HG02571 (cell line): ENCODE measurements at regions not wholly inside any gene's neighbourhood (a gene's known extent, or its start where the extent isn't known, plus 50 kb on each side); places are given as distances from the start of the nearest gene placed in this dataset.
"Not testable (repeated sequence)": the region's sequence is repeated elsewhere in the genome, so short reads cannot be mapped to it uniquely, and the experiment has no call there.

Experiments used
- ATAC-seq: cut with Tn5 transposase; IDR thresholded peaks from one replicate; pipeline ENCODE4 v1.9.1; 2021; ENCODE audit warnings: mild to moderate bottlenecking, moderate library complexity; ENCODE audit not compliant: unreplicated experiment

GRCh38 chr12:107366322-107366721 lies 273.0 kb upstream of the CRY1 start:
- no peak for ATAC-seq

GRCh38 chr12:107368586-107368985 lies 275.2 kb upstream of the CRY1 start:
- no peak for ATAC-seq

DNA sequence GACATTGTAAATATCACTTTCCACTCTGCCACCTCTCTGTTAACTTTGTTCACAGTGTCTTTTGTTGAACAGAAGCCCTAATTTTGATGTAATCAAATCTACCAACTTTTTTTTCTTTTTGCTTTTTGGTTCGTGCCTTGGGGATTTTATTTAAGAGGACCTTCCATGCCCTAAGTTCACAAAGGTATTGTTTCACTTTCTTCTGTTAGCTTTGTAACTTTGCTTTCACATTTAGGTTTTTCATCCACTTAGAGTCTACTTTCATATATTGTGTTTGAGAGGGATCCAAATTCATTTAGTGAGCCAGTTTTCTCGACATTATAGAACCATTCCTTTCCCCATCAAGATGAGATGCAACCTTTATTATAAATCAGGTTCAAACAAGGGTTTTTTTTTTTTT lies 275.7 kb upstream of the CRY1 start:
- ATAC-seq, result no peak

- no peak for ATAC-seq
Observed at GRCh38 chr12:107369679-107370078, 276.3 kb upstream of the CRY1 start.

- ATAC-seq, result no peak
Observed at GRCh38 chr12:107372229-107372658, 278.9 kb upstream of the CRY1 start.

GRCh38 chr12:107373238-107373809 lies 280.0 kb upstream of the CRY1 start:
- ATAC-seq, result no peak

GRCh38 chr12:107374161-107374840 lies 281.0 kb upstream of the CRY1 start:
- no peak for ATAC-seq

GRCh38 chr12:107375231-107375630 lies 281.9 kb upstream of the CRY1 start:
- no peak for ATAC-seq

GRCh38 chr12:107377596-107378385 lies 284.4 kb upstream of the CRY1 start:
- ATAC-seq, result no peak

DNA sequence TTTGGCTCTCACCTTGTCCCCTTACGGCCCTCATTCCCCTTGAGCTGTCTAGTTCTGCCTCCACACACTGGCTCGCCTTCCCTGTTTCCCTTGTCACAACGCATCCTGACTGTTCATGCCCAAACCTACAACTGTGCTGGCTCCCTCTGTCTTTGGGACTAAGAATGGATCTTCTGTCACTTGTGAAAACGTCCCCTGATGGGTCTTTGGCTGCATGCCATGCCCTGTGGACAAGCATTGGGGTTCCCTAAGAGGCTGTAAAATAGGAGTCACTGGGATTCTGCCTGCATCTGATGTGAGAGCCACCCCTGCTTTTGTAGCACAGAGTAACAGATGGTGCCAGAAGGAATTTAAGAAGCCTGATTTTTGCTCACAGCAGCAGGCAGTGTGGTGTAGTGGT lies 285.3 kb upstream of the CRY1 start:
- ATAC-seq, result no peak

DNA sequence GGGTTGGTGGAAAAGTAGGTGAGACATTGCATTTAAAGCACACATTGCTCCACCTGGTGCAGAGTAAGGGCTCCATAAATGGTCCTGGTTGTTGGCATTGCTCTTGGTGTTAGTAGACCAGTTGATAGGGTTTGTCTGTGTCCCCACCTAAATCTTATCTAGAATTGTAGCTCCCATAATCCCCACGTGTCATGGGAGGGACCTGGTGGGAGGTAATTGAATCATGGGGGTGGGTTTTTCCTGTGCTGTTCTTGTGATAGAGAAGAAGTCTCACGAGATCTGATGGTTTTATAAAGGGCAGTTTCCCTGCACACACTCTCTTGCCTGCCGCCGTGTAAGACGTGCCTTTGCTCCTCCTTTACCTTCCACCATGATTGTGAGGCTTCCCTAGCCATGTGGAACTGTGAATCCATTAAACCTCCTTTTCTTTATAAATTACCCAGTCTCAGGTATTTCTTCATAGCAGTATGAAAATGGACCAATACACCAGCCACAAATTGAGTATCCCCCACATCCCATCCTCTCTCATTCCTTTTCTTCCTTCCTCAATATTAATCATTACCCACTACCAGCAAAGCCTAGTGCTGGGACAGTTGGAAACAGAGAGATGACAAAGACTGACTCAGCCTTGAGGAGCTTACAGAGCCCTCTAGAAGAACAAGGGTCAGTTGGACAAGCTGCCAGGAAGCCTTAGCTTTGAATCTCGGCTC lies 285.9 kb upstream of the CRY1 start:
- not testable (repeated sequence) for ATAC-seq

DNA sequence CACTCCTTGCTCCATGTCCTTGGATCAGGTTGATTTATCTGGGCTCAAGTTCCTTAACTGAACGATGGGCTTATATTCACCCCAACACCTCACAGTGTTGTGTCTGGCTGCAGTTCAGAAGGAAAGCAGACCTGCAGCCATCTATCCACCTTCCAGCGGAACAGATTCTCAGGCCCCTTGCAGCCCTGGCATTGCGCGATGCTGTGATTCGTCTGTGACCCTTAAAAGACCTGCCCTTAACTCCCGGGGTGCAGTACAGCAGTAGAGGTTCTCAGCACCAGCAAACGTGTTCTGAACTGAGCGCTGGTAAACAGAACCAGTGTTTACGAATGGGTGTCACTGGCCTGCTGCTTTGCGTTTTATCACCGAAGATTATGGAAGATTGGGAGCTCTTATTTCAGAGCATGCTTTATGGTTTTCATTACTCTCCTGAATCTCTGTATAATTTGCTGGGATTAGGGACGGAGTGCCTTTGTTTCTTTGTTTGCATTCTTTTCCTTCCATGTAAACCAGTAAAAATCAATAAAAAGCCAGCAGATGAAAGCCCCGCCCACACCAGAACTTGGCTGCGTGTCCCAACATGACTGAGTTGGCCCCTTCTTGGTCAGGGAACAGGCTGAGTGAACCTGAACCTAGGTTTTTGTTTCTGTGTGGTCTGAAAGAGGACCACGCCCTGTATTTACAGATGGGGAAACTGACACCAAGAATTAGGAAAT lies 286.7 kb upstream of the CRY1 start:
- ATAC-seq, result no peak

- no peak for ATAC-seq
Observed at GRCh38 chr12:107384645-107385044, 291.3 kb upstream of the CRY1 start.

DNA sequence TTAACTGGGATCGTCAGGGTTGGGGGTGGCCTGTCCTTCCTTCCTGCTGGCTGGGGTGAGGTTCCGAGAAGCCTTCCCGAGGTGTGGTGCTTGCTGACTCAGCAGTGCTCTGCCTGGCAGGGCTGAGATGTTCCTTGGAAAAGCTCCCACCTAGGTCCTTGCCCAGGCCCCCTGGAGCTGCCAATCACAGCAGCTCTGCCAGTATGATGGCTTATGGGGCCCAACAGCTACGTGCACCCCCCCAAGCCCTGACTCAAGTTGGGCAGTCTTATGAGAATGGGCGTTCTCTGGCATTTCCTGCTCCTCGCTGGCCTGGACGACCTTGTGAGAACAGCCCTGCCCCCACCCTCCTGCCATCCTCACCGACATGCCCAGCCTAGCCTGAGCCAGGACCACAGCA lies 292.2 kb upstream of the CRY1 start:
- no peak for ATAC-seq

DNA sequence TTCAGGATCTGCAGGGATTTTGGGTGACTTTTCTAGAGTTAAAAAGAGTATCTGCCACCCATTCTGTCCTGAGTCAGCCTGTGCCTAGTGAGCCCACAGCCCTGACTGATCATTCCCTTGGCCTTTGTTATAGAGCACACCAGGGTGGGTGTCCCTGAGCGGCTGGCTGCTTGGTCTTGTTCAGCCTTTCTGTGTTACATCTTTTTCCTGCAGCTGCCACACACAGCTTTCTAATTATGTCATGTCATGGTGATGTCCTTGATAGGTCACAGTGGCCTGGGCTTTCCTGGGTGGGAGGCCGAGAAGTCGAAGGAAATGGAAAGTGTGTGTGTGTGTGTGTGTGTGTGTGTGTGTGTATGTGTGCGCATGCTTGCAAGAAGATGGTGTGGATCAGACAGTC lies 293.2 kb upstream of the CRY1 start:
- ATAC-seq, result no peak

- no peak for ATAC-seq
Observed at GRCh38 chr12:107388263-107388662, 294.9 kb upstream of the CRY1 start.

- no peak for ATAC-seq
Observed at GRCh38 chr12:107390414-107390813, 295.2 kb upstream of the PWP1 start.

DNA sequence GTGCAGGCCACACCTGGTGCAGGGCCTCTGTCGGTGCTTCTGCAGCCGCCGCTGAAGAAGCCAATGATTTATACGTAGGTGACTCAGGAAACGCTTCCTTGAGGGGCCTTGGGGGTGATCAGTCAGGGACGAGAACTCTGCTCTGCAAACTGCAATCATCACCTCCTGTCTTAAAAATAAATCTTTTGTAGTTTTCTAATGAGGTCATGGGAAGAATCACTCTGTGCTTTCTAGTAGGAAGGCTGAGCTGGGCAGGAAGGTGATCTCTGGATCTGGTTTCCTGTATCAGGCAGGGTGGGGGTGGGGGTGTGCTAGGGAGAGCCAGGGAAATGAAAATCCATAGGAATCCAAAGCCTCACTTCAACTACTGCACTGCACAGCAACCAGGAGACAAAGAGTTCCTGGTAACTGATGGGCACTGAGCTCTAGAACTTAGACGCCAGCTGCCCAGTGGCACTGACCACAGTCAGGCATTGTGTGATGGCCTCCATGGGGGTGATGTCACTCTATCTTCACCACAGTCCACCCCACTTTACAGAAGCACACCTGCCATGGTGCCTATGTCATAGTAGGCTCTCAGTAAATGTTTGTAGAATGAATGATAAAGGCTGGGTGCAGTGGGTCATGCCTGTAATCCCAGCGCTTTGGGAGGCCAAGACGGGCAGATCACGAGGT lies 292.4 kb upstream of the PWP1 start:
- ATAC-seq, result no peak

DNA sequence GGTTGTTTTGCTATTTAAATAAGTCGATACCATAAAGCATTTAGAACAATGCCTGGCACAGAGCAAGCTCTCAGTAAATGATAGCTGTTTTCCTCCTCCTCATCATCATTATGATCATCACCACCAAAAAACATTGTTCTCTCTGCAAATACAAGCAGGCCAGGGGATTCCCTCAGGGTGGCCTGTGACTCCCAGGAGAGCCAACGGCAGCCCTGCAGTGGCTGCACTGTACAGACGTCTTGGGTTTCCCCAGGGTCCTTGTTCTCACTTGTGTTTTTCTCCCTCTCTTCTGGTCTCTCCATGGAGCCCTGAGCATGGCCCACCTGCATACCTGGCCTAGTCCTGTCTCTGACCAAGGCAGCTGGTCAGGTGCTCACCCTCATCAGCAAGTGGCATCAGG lies 290.9 kb upstream of the PWP1 start:
- ATAC-seq, result no peak

DNA sequence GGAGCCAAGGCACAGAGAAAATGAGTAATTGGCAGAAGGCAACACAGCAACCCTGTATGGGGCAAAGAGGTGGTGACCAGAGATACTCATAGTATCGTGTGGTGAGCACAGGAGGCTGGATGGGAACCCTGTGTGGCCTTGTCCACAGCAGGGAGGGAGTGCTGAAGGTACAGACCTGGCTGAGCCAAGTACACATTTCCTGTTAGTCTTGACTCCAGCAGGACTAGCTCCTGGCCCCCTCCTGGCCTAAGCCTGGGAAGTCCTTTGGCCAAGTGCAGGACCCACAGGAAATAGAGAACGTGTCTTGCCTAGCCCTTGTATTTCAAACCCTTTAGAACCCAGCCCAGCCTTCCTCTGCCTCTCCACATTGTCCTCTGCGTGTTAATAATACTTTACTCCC lies 289.8 kb upstream of the PWP1 start:
- no peak for ATAC-seq
